ELF-1 (cell line): ENCODE measurements at regions not wholly inside any gene's neighbourhood (a gene's known extent, or its start where the extent isn't known, plus 50 kb on each side); places are given as distances from the start of the nearest gene placed in this dataset.
A peak's percentile ranks its signal among the peaks of the same experiment; 100 is the strongest.
"Not testable (repeated sequence)": the region's sequence is repeated elsewhere in the genome, so short reads cannot be mapped to it uniquely, and the experiment has no call there.

Source experiments
- DNase-seq: peaks from one replicate; pipeline ENCODE4 v3.0.0-alpha.2; 2016; ENCODE audit warnings: low read depth, low spot score

GRCh38 chr15:77909182-77909940 is 168.2 kb downstream of the TBC1D2B start:
- no peak for DNase-seq

- not testable (repeated sequence) for DNase-seq
These were observed 168.8 kb downstream of the TBC1D2B start for GRCh38 chr15:77908752-77909111.

- DNase-seq = peak; percentile 93
These were observed 169.4 kb downstream of the TBC1D2B start for GRCh38 chr15:77907824-77908751.

- not testable (repeated sequence) for DNase-seq
These were observed 171.2 kb downstream of the TBC1D2B start for GRCh38 chr15:77906062-77906990.

- no peak for DNase-seq
These were observed 172.1 kb downstream of the TBC1D2B start for GRCh38 chr15:77905301-77905920.

- no peak for DNase-seq
These were observed 172.6 kb downstream of the TBC1D2B start for GRCh38 chr15:77904901-77905300.

- no peak for DNase-seq
These were observed 173.1 kb downstream of the TBC1D2B start for GRCh38 chr15:77904436-77904821.

- not testable (repeated sequence) for DNase-seq
These were observed 173.6 kb downstream of the TBC1D2B start for GRCh38 chr15:77903761-77904435.

GRCh38 chr15:77902921-77903760 is 174.4 kb downstream of the TBC1D2B start:
- DNase-seq = peak; percentile 30

- peak; percentile 19 for DNase-seq
These were observed 175.4 kb downstream of the TBC1D2B start for GRCh38 chr15:77901921-77902750.

- DNase-seq = no peak
These were observed 176.1 kb downstream of the TBC1D2B start for GRCh38 chr15:77901251-77901881.

GRCh38 chr15:77900331-77900963 is 177.1 kb downstream of the TBC1D2B start:
- peak; percentile 75 for DNase-seq

- DNase-seq = not testable (repeated sequence)
These were observed 177.7 kb downstream of the TBC1D2B start for GRCh38 chr15:77899776-77900175.

- no peak for DNase-seq
These were observed 178.4 kb downstream of the TBC1D2B start for GRCh38 chr15:77898811-77899730.

GRCh38 chr15:77897896-77898406 is 179.6 kb downstream of the TBC1D2B start:
- no peak for DNase-seq

- DNase-seq = not testable (repeated sequence)
These were observed 180.2 kb downstream of the TBC1D2B start for GRCh38 chr15:77897113-77897895.
